PC-9 (cell line): ENCODE measurements at regions not wholly inside any gene's neighbourhood (a gene's known extent, or its start where the extent isn't known, plus 50 kb on each side); places are given as distances from the start of the nearest gene placed in this dataset.

Experiments
- CTCF ChIP-seq: fragments of 200-600 bp; sonication (generic); conservative IDR thresholded peaks from 2 replicates; pipeline ENCODE4 v1.6.1; 2017; ENCODE audit warnings: mixed run types, antibody characterized with exemption, mild to moderate bottlenecking, moderate library complexity
- EZH2 ChIP-seq: fragments of 200-600 bp; sonication (generic); IDR thresholded peaks from 2 replicates; pipeline ENCODE4 v1.8.0; 2017; ENCODE audit warnings: antibody characterized with exemption, low read depth

DNA sequence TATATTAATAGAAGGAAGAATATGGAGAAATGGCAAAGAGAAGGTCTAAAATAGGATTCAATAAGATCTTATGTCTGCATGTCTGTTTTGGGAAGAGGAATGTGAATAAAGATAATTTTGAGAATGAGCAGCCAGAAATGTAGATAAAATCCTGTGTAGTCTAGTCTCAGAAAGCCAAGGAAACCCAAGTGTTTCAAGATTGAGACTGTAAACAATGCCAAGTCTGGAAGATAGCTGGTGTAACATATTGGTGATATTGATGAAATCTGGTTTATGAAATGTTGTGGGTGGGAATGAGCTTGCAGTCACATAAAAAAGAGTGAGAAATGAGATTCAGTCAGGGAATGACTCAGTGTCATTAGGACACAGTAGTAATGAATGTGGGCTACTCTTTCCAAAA lies 1180.3 kb upstream of the PCDH20 start:
- no peak for TF ChIP-seq CTCF
- no peak for TF ChIP-seq EZH2
